Endothelial cell (in vitro differentiated cells): ENCODE measurements at regions not wholly inside any gene's neighbourhood (a gene's known extent, or its start where the extent isn't known, plus 50 kb on each side); places are given as distances from the start of the nearest gene placed in this dataset.

Experiments used
- DNase-seq: peaks from one replicate; pipeline ENCODE4 v3.0.0; 2021; ENCODE audit warnings: low spot score
- H3K27ac Mint-ChIP-seq: one replicate; pipeline ENCODE4 v1.8.0; 2021; ENCODE audit warnings: mixed read lengths, inconsistent platforms; ENCODE audit not compliant: unreplicated experiment
- H3K27me3 Mint-ChIP-seq: one replicate; pipeline ENCODE4 v1.8.0; 2021; ENCODE audit warnings: mild to moderate bottlenecking, moderate library complexity, mixed read lengths, inconsistent platforms; ENCODE audit not compliant: unreplicated experiment
- H3K36me3 Mint-ChIP-seq: one replicate; pipeline ENCODE4 v1.8.0; 2021; ENCODE audit warnings: mild to moderate bottlenecking, low read depth, mixed read lengths, inconsistent platforms; ENCODE audit not compliant: unreplicated experiment
- H3K4me1 Mint-ChIP-seq: one replicate; pipeline ENCODE4 v1.8.0; 2021; ENCODE audit warnings: mild to moderate bottlenecking, mixed read lengths, inconsistent platforms; ENCODE audit not compliant: unreplicated experiment
- H3K4me3 Mint-ChIP-seq: one replicate; pipeline ENCODE4 v1.8.0; 2021; ENCODE audit warnings: mild to moderate bottlenecking, mixed read lengths, inconsistent platforms; ENCODE audit not compliant: unreplicated experiment
- H3K9me3 Mint-ChIP-seq: one replicate; pipeline ENCODE4 v1.8.0; 2021; ENCODE audit warnings: mixed read lengths, inconsistent platforms; ENCODE audit not compliant: unreplicated experiment
- TF ChIP-seq, protein P1 (sequence below): fragments of 200-600 bp; sonication (generic); IDR thresholded peaks from one replicate; pipeline ENCODE4 v1.5.0; 2021; ENCODE audit warnings: antibody characterized with exemption; ENCODE audit not compliant: unreplicated experiment

GRCh38 chr4:169915545-169915944 is 110.7 kb downstream of the MFAP3L start:
- DNase-seq, result no peak
- Mint-ChIP-seq H3K27ac (no peak overlapping the region), H3K36me3 (peaks cover 7% of the 10 kb centered on the region), H3K4me1 (peaks cover 4% of the 10 kb centered on the region), H3K4me3 (no peak overlapping the region), H3K9me3 (no peaks in the 10 kb centered on the region), H3K27me3 (peaks cover 4% of the 10 kb centered on the region)
- TF ChIP-seq, protein P1, sequence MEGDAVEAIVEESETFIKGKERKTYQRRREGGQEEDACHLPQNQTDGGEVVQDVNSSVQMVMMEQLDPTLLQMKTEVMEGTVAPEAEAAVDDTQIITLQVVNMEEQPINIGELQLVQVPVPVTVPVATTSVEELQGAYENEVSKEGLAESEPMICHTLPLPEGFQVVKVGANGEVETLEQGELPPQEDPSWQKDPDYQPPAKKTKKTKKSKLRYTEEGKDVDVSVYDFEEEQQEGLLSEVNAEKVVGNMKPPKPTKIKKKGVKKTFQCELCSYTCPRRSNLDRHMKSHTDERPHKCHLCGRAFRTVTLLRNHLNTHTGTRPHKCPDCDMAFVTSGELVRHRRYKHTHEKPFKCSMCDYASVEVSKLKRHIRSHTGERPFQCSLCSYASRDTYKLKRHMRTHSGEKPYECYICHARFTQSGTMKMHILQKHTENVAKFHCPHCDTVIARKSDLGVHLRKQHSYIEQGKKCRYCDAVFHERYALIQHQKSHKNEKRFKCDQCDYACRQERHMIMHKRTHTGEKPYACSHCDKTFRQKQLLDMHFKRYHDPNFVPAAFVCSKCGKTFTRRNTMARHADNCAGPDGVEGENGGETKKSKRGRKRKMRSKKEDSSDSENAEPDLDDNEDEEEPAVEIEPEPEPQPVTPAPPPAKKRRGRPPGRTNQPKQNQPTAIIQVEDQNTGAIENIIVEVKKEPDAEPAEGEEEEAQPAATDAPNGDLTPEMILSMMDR, result no peak

- Mint-ChIP-seq H3K27ac (no peak overlapping the region), H3K36me3 (peaks cover 7% of the 10 kb centered on the region), H3K4me3 (no peak overlapping the region), H3K9me3 (no peaks in the 10 kb centered on the region), H3K27me3 (peaks cover 4% of the 10 kb centered on the region), H3K4me1 (peaks cover 3% of the 10 kb centered on the region)
- no peak for DNase-seq
- TF ChIP-seq, protein P1, result no peak
These were observed 111.3 kb downstream of the MFAP3L start for GRCh38 chr4:169914866-169915265.

DNA sequence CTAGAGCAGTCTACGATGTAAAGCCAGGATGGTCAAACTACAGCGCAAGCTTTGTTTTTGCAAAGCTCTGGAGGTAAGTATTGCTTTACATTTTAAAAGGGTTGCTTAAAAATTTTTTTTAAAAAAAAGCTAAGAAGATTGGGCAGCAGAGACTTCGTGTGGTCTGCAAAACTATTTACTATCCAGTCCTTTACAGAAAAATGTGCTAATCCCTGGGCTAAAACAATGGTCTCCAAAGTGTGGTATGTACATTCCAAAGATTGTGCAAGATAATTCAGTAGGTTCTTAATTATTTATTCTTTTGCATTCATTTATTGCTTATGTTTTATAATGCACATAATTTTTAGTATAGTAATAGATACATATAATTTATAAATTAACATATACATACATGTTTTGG is 113.2 kb downstream of the MFAP3L start:
- Mint-ChIP-seq H3K27ac (no peak overlapping the region), H3K4me1 (no peaks in the 10 kb centered on the region), H3K36me3 (peaks cover 7% of the 10 kb centered on the region), H3K27me3 (peaks cover 4% of the 10 kb centered on the region), H3K4me3 (no peak overlapping the region), H3K9me3 (no peaks in the 10 kb centered on the region)
- TF ChIP-seq, protein P1, result no peak
- no peak for DNase-seq

GRCh38 chr4:169909897-169910296 is 116.3 kb downstream of the MFAP3L start:
- TF ChIP-seq, protein P1, result no peak
- H3K4me1 Mint-ChIP-seq, result no peaks in the 10 kb centered on the region
- H3K9me3 Mint-ChIP-seq, result no peaks in the 10 kb centered on the region
- no peak overlapping the region for H3K27ac Mint-ChIP-seq
- H3K27me3 Mint-ChIP-seq, result peaks cover 6% of the 10 kb centered on the region
- no peaks in the 10 kb centered on the region for H3K36me3 Mint-ChIP-seq
- H3K4me3 Mint-ChIP-seq, result no peak overlapping the region
- no peak for DNase-seq

GRCh38 chr4:169909479-169909878 is 116.7 kb downstream of the MFAP3L start:
- no peak overlapping the region for H3K27ac Mint-ChIP-seq
- no peaks in the 10 kb centered on the region for H3K36me3 Mint-ChIP-seq
- peaks cover 6% of the 10 kb centered on the region for H3K27me3 Mint-ChIP-seq
- H3K4me1 Mint-ChIP-seq, result no peaks in the 10 kb centered on the region
- H3K4me3 Mint-ChIP-seq, result no peak overlapping the region
- no peak for DNase-seq
- H3K9me3 Mint-ChIP-seq, result no peaks in the 10 kb centered on the region
- TF ChIP-seq, protein P1, result no peak
